Cardiac muscle cell (in vitro differentiated cells and primary cell): ENCODE measurements at regions not wholly inside any gene's neighbourhood (a gene's known extent, or its start where the extent isn't known, plus 50 kb on each side); places are given as distances from the start of the nearest gene placed in this dataset.
"Not testable (repeated sequence)": the region's sequence is repeated elsewhere in the genome, so short reads cannot be mapped to it uniquely, and the experiment has no call there.

Source experiments
- DNase-seq, 2 donors: peaks; one replicate each; pipeline versions ENCODE4 v3.0.0 to v3.0.0-alpha.2; 2010 to 2017; ENCODE audit warnings: low read depth in 1 of 2, low spot score in 1 of 2
- H3K27ac ChIP-seq: fragments of 200-600 bp; sonication (generic); 2 replicates; pipeline ENCODE4 v1.5.1; 2016
- H3K27me3 ChIP-seq: fragments of 200-600 bp; sonication (generic); 2 replicates; pipeline ENCODE4 v1.6.0; 2016; ENCODE audit warnings: control low read depth
- H3K36me3 ChIP-seq: fragments of 200-600 bp; sonication (generic); 2 replicates; pipeline ENCODE4 v1.5.1; 2016; ENCODE audit warnings: control low read depth
- H3K4me1 ChIP-seq: fragments of 200-600 bp; sonication (generic); 2 replicates; pipeline ENCODE4 v1.8.1; 2017; ENCODE audit warnings: low read depth, mild to moderate bottlenecking, mixed run types
- H3K4me3 ChIP-seq: fragments of 200-600 bp; sonication (generic); 2 replicates; pipeline ENCODE4 v1.5.1; 2016; ENCODE audit warnings: mild to moderate bottlenecking
- H3K9me3 ChIP-seq: fragments of 200-600 bp; sonication (generic); 2 replicates; pipeline ENCODE4 v1.5.1; 2017; ENCODE audit warnings: low read depth, mild to moderate bottlenecking, control low read depth
- CTCF ChIP-seq: IDR thresholded peaks from 2 replicates; pipeline ENCODE4 v1.5.1; 2012; ENCODE audit warnings: low read depth, mild to moderate bottlenecking, low read length

GRCh38 chr3:87553058-87553457 is 276.7 kb upstream of the POU1F1 start:
- Histone ChIP-seq H3K9me3 (no peaks in the 10 kb centered on the region), H3K36me3 (no peaks in the 10 kb centered on the region), H3K4me1 (no peaks in the 10 kb centered on the region), H3K4me3 (no peak overlapping the region), H3K27ac (no peak overlapping the region), H3K27me3 (no peaks in the 10 kb centered on the region)
- no peak for TF ChIP-seq CTCF
- no peak for DNase-seq

DNA sequence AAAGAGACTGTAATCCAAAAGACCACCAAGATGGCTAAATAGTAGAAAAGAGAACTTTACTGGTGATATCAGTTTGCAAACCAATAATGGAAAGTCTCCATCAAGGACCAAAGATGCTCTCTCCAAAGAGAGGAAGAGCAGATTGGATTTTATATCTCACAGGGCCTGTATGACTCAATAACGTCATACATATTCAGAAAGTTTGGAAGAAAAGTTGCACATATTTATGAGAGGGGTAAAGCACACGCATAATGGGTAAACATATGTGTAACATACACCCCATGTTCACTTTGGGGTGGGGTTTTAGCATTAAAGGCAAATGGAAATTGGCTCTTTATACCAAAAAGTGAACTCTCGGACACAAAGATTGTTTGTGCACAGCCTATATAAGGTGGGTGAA is 274.5 kb upstream of the POU1F1 start:
- Histone ChIP-seq H3K27ac (no peak overlapping the region), H3K27me3 (no peaks in the 10 kb centered on the region), H3K4me1 (no peaks in the 10 kb centered on the region), H3K4me3 (no peak overlapping the region), H3K36me3 (no peaks in the 10 kb centered on the region), H3K9me3 (no peaks in the 10 kb centered on the region)
- no peak for TF ChIP-seq CTCF
- no peak for DNase-seq

- Histone ChIP-seq H3K36me3 (no peaks in the 10 kb centered on the region), H3K4me1 (no peaks in the 10 kb centered on the region), H3K27ac (no peak overlapping the region), H3K4me3 (no peak overlapping the region), H3K9me3 (no peaks in the 10 kb centered on the region), H3K27me3 (no peaks in the 10 kb centered on the region)
- no peak for TF ChIP-seq CTCF
- DNase-seq, result no peak
These were observed 272.8 kb upstream of the POU1F1 start for GRCh38 chr3:87549208-87549607.

- H3K4me1 ChIP-seq, result no peaks in the 10 kb centered on the region
- no peaks in the 10 kb centered on the region for H3K27me3 ChIP-seq
- no peaks in the 10 kb centered on the region for H3K9me3 ChIP-seq
- no peaks in the 10 kb centered on the region for H3K36me3 ChIP-seq
- no peak overlapping the region for H3K27ac ChIP-seq
- no peak for DNase-seq
- no peak overlapping the region for H3K4me3 ChIP-seq
- TF ChIP-seq CTCF, result no peak
These were observed 271.9 kb upstream of the POU1F1 start for GRCh38 chr3:87548271-87548670.

DNA sequence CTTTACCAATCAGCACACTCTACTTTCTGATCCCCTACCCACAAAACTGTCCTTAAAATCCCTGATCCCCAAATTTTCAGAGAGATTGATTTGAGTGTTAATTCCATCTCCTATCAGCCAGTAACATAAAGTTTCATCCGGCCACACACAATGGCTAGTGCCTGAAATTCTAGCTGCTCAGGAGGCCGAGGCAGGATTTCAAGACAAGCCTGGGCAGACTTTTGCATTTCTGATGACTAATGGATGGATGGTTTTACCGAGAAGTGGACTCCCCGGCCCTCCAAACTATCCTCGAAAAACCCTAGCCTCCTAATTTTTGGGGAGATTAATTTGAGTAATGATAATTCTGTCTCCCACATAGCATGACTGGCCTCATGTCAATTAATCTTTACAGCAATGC is 269.8 kb upstream of the POU1F1 start:
- H3K9me3 ChIP-seq, result no peaks in the 10 kb centered on the region
- H3K27ac ChIP-seq, result no peak overlapping the region
- H3K4me1 ChIP-seq, result no peaks in the 10 kb centered on the region
- H3K4me3 ChIP-seq, result no peak overlapping the region
- H3K36me3 ChIP-seq, result no peaks in the 10 kb centered on the region
- no peak for DNase-seq
- no peak for TF ChIP-seq CTCF
- no peaks in the 10 kb centered on the region for H3K27me3 ChIP-seq

- not testable (repeated sequence) for H3K36me3 ChIP-seq, H3K27ac ChIP-seq, H3K9me3 ChIP-seq, DNase-seq, H3K27me3 ChIP-seq, H3K4me3 ChIP-seq, H3K4me1 ChIP-seq
These were observed 267.0 kb upstream of the POU1F1 start for GRCh38 chr3:87543408-87543807.
